GM18502 (cell line): ENCODE measurements at regions not wholly inside any gene's neighbourhood (a gene's known extent, or its start where the extent isn't known, plus 50 kb on each side); places are given as distances from the start of the nearest gene placed in this dataset.
"Not testable (repeated sequence)": the region's sequence is repeated elsewhere in the genome, so short reads cannot be mapped to it uniquely, and the experiment has no call there.

ENCODE experiments used
- ATAC-seq: cut with Tn5 transposase; IDR thresholded peaks from one replicate; pipeline ENCODE4 v1.9.1; 2021; ENCODE audit warnings: mild to moderate bottlenecking; ENCODE audit not compliant: unreplicated experiment, poor library complexity

DNA sequence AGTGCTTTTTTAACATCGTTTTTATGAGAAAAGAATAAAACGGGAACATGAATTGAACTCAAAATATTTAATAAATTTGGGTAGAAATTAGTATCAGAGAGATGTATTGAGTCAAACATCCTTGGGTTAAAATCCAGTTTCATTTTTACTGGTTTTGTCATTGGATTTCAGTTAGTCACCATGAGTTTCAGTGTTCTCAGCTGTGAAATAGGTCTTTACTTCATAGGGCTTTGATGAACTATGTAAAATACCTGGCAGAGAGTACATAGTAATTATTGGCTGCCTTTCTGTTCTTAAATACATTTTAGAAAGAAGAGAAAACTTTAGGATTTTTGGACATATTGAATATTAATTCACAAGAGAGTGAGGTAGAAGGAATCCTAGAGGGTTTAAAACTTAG lies 105.8 kb downstream of the TANC2 start:
- no peak for ATAC-seq

DNA sequence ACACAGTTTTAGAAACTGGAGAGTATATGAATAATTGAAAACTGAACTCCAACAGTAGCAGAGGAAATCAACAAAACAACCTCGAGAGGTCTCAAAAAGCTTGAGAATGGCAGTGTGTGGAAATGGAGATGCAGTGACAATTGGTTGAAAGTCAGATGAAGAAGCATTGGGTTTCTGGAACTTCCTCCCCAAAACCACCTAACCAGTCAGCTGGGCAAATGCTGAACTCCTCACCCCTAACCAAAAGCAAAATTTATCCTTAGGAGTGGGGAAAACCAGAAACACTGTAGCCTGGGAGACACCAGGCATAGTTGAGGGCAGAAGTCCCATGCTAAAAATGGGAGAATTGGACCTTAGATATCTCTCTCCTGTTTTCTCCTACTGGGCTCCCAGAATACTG lies 109.9 kb downstream of the TANC2 start:
- no peak for ATAC-seq

DNA sequence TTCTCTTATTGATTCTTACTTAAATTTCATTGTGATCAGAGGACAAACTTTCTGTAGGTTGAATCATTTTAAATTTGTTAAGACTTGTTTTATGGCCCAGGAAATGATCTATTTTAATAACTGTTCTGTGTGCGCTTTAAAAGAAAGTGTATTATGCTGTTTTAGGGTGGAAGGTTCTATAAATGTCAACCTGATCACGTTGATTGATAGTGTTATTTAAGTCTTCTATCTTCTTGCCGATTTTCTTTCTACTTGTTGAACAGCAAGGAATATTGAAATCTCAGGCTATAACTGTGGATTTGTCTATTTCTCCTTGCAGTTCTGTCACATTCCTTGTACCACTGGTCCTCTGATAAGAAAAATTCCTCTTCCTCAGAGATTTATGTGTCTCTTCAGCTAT lies 112.7 kb downstream of the TANC2 start:
- ATAC-seq, result no peak

DNA sequence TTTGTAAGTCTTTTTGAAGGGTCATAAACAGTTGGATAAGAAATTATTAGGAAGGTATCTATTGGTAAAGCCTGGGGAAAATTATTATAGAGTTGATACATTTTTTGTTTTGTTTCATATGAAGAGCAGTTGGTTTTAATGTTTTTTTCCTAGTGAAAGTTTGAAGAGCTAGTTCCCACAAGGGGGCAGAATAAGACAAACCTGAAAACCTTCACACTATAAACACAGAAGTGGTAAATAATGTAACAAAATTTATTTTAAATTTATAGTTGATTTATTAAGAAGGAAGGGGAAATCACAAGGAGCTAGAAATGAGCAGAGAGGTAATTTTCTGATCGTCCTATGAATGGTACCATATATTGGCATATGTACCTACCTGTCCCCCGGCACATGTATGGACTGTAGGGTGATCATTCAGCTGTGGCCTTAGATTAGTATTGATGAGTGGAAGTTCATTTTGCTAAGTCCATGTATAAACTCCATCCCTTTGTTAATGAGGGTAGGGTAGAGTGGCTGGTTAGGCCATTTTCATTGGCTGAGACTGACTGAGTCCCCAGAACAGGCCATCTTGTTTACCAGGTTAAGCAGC lies 116.3 kb downstream of the TANC2 start:
- no peak for ATAC-seq

DNA sequence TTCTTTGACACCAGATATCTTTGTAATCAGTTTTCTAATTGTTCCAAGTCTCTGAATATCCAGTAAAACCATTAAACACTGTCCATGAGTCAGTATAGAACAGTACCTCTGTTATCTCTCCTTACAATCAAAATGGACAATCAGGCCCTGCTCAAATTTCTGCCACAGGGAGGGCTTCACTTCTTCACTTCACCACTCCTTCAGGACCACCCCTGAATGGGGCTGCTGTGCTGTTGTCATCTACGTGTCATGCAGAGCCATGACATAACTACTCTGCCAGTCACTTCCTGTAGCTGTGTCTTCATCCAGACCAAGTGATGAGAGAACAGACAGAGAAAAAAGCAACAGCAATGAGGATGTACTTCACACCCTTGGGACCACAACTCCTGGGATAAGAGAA lies 116.9 kb downstream of the TANC2 start:
- ATAC-seq, result no peak

DNA sequence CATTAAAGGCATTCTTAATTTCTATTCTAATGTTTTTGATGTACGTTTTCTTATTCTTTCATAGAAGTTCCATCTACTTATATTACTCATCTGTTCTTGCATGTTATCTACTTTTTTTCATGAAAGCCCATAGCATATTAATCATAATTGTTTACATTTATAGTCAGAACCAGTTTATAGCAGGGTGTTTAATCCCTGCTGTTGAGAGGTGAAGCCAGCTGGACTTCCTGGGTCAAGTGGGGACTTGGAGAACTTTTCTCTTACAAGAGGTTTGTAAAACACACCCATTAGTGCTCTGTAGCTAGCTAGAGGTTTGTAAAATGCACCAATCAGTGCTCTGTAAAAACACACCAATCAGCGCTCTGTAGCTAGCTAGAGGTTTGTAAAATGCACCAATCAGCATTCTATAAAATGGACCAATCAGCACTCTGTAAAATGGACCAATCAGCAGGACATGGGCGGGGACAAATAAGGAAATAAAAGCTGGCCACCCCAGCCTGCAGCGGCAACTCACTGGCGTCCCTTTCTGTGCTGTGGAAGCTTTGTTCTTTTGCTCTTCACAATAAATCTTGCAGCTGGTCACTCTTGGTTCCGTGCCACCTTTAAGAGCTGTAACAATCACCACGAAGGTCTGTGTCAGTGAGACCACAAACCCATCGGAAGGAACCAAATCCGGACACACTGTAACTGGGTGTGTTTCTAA lies 120.6 kb downstream of the TANC2 start:
- ATAC-seq, result no peak

DNA sequence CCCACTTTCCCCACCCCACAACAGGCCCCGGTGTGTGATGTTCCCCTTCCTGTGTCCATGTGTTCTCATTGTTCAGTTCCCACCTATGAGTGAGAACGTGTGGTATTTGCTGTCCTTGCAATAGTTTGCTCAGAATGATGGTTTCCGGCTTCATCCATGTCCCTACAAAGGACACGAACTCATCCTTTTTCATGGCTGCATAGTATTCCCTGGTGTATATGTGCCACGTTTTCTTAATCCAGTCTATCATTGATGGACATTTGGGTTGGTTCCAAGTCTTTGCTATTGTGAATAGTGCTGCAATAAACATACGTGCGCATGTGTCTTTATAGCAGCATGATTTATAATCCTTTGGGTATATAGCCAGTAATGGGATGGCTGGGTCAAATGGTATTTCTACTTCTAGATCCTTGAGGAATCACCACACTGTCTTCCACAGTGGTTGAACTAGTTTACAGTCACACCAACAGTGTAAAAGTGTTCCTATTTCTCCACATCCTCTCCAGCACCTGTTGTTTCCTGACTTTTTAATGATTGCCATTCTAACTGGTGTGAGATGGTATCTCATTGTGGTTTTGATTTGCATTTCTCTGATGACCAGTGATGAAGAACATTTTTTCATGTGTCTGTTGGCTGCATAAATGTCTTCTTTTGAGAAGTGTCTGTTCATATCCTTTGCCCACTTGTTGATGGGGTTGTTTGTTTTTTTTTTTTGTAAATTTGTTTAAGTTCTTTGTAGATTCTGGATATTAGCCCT lies 124.5 kb downstream of the TANC2 start:
- ATAC-seq, result not testable (repeated sequence)

DNA sequence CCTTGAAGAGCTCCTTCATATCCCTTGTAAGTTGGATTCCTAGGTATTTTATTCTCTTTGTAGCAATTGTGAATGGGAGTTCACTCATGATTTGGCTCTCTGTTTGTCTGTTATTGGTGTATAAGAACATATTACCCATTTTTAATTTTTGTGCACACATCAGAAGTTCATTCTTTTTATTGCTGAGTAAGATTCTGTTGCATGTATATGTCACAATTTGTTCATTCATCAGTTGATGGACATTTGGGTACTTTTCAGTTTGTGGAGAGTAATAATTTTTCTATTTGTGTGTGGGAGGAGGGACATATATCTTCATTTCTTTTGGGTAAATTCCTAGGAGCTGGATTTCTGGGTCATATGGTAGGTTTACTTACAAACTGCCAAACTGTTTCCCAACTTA lies 125.9 kb downstream of the TANC2 start:
- not testable (repeated sequence) for ATAC-seq

DNA sequence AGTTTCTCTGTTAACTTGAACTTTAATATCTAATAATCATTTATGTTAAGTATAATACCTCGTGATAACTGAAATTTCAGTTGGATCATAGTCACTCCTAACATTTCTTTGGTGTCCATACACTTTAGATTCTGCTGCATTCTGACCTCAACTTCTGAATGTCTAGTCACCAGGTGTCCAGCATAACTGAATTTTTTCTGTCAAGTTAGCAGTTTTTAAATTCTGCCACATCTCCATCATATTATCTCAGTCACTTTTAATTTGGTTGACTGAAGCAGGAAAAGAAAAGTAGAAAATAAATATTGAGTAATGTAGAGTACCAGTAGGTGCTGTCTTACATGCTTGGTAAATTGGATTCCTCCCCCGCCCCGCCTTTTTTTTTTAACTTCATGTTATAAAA lies 128.6 kb downstream of the TANC2 start:
- no peak for ATAC-seq

DNA sequence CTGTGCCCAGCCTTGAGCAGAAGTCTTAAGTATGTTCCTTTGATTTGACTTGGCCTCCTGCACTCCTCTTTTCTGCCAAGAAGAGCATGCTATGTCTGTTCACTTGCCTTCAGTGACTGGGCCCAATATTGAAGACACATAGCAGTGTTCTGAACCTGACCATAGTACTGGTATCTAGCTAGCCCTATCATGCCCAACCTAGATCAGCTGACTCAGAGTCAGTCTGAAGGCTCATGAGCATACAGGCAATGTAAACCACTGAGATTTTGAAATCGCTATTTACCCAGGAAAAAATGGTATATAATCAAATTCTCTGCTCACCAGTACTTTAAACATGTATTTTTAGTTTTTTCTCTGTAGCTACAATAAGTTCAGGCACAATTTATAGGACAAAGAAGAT lies 129.4 kb downstream of the TANC2 start:
- ATAC-seq, result no peak

DNA sequence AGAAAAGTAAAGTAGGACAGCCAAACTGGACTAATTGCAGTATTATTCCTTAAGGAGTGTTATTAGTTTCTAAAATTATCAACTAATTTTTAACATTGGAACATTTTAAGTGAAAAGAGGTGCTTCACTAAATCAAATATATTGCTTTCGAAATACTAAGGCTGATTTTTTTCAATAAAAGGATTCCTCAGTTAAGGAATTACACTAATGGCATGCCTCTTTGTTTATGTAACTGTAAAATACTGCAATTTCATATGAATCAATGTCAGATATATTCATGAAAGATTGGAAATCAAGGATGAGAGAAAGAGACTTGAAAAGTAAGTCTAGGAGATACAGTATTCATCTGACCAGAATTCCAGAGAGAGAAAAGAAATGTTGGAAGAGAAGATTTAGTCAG lies 129.8 kb downstream of the TANC2 start:
- no peak for ATAC-seq

DNA sequence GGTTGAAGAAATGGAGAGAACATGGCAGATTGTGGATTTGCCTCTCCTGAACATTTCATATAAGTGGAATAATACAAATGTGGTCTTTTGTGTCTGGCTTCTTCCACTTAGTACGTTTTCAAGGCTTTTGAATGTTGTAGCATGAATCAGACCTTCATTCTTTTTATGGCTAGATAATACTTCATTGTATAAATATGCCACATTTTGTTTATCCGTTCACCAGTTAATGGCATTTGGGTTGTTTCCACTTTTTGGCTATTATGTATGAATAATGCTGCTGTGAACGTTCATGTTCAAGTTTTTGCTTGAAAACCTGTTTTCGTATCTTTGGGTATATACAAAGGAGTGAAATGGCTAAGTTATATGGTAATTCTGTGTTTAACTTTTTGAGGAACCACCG lies 130.4 kb downstream of the TANC2 start:
- no peak for ATAC-seq

DNA sequence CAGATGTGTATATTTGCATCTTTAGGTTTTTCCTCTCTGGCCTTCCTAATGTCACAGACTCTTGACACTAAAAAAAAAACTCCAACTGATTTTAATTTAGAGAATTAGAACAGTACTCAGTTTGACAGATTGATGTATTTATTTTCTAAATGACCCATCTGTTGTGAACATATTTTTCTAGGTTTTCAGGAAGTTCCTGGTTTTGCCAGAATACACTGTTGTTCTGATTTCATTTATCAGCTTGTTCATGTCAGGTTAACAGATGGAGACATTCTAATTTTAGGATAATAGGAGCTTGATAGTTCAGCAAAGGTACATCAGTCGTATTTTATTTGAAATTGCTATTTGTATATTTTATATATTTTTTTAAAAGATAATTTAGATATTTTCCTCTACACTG lies 133.4 kb downstream of the TANC2 start:
- ATAC-seq, result no peak

DNA sequence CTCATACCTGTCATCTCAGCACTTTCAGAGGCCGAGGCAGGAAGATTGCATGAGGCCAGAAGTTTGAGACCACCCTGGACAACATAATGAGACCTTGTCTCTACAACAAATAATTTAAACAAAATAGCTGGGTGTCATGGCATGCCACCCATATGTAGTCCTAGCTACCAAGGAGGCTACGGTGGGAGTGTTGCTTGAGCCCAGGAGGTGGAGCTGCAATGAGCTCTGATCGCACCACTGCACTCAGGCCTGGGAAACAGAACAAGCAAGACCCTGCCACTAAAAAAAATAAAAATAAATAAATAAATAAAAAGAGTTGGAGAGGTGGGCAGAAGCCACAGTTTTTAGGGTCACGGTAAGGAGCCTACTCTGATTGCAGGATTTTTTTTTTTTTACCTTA lies 136.0 kb downstream of the TANC2 start:
- ATAC-seq, result no peak

DNA sequence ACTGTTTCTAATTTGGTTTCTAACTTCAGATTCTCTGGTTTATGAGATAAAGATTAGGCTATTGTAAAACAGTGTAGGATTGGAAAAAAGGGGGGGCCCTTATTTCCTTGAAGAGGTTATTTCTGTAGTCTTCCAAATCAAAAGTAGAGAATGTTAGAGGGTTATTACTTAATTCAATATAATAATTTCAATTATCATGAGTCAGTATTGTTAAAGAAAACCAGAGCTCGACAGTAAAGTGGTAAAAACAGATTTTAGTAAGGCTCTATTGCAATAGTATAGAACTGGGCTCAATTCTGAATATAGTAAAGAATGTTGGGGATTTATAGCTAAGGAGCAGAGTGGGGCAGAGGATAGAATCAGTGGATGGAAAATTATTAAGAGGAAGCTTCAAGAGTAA lies 140.0 kb downstream of the TANC2 start:
- ATAC-seq, result no peak

DNA sequence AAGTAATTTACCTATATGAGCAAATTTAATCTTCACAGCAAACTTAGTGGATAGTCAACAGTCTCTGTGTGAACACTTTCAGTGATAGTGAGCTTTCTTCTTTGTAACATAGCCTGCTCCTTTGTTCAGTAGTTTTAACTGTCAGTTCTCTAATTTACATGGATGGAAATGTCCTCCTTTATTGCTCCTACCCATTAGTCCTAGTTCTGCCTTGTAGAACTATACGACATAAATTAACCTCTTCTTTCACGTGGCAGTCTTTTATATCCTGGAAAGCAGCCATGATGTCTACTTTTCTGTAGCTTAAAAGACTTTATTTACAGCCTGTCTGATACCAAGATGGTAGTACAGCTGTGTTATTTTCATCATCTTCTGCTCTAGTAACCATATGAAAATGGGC lies 143.6 kb downstream of the TANC2 start:
- ATAC-seq, result no peak

DNA sequence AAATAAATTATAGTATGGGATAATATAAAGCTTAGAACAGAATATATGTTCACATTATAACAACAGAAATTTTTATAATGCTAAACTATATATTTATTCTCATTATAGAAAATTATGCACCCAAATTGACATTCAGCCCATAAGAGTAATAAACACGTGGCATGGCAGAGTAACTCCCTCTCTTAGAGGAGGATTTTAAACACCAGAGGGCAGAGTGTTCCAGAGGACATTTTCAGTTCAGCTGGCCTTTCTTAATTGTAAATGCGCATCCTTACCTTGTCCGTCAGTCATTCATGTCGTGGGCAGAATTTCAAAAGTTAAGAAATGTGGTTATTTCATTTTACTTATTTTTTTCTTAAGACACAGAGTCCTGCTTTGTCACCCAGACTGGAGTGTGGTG lies 147.1 kb downstream of the TANC2 start:
- ATAC-seq, result no peak

DNA sequence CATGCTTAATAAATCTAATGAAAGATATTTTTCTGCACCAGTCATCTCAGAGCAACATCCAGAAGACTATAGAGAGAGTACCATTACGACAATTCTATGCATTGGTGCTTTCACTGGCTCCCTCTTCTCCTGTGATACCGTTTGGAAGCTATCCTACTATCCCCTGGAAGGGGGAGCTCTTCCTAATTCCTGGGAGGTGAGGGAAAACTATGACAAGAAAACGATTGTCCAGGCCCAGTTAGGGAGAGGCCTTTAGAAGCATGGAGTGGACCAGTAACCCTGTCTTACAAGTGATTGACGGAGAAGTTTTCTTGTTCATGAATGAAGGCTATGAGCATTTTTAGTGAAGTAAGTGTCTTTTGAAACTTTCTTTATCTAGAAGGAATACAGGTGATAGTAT lies 150.2 kb downstream of the TANC2 start:
- no peak for ATAC-seq

DNA sequence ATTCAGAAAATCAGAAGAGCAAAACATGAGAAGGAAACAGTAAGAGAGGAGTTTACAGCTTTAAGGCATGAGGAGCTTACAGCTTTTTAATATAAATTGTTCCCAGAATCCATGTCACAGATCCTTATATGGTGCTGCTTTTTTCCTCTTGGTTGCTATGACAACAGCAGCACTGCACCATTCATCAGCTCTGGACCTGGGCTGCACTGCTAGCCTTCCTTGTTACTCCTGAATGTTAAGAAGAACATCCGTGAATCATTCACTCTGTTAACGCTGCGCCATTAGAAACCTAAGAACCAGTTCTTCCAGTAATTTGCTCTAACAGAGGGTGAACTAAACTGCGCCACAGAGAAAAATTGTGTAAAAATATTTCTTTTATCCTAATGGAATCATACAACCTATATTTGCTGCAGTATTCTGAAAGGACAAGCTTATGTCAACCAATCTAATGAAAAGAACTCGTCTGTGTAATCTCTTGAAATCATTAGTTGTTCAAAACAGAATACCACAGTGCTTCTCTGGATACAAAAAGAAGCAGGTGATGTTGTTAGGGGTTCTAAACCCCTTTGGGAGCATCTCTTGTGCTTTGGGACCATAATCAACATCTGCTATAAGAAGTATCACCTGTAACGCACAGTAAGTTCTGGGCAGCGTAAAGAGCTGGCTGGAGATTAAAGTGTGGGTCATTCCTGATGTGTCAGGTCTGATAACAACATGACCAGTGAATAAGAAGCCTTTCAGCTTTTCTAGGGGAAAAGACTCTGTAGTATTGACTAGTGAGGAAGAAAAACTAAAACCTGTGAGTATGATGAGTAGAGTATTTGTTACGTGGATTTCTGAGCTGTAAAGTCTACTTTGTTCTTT lies 151.2 kb downstream of the TANC2 start:
- no peak for ATAC-seq

DNA sequence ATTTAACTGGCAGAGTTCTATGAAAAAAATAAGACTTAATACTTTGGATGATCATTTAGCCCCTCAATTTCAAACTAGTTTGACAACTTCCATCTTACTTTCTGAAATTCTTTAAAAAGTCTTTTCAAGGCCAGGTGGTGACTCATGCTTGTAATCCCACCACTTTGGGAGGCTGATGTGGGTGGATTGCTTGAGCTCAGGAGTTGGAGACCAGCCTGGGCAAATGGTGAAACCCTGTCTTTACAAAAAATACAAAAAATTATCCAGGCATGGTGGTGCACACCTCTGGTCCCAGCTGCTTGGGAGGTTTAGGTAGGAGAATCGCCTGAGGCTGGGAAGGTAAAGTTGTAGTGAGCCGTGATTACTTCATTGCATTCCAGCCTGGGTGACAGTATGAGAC lies 154.4 kb downstream of the TANC2 start:
- ATAC-seq, result no peak

DNA sequence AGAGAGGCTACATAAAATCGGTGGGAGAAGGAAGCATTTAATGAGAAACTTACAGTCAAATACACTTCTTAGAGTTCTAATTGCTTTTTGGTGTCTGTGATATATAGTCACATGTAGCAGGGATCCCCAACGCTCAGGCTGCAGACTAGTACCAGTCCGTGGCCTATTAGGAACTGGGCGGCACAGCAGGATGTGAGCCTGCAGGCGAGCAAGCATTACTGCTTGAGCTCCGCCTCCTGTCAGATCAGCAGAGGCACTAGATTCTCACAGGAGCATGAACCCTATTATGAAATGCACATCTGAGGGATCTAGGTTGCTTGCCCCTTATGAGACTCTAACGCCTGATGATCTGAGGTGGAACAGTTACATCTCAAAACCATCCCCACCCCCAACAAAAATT lies 158.5 kb downstream of the TANC2 start:
- no peak for ATAC-seq
